ENCODE measurements at regions not wholly inside any gene's neighbourhood (a gene's known extent, or its start where the extent isn't known, plus 50 kb on each side); places are given as distances from the start of the nearest gene placed in this dataset.
A peak's percentile ranks its signal among the peaks of the same experiment; 100 is the strongest.

DNA sequence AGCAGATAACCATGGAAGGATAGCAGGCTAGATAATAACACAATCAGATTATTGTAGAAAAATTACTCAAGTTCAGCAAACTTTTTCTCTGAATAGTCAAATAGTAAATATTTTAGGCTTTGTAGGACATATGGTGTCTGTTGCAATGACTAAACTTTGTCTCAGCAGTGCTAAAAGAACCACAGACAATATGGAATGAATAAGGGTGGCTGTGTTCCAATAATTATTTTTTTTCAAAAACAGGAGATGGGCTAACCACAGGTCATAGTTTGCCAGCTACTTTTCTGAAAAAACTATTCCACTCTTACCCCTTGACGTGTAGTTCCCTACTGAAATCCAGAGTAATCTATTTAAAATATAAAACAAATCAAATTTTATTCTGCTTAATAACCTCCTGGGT, 153.9 kb upstream of the LRRC4C start:
- H3K9ac ChIP-seq (ENCODE audit: insufficient read length, low read depth), result no peak overlapping the region
- H3K4me3 ChIP-seq (ENCODE audit: insufficient read length, low read depth), result no peak overlapping the region
- peaks cover 34% of the 10 kb centered on the region for H3K9me3 ChIP-seq (ENCODE audit: insufficient read depth, low read length)
- H3K4me1 ChIP-seq (ENCODE audit: insufficient read depth, insufficient read length), result no peaks in the 10 kb centered on the region
- no peak for TF ChIP-seq SUZ12 (IDR thresholded peaks at IDR 0.05; ENCODE audit: extremely low read depth, insufficient read depth, insufficient read length)
- no peak for TF ChIP-seq ZNF274 (IDR thresholded peaks at IDR 0.05; ENCODE audit: low read depth, low read length)
- TF ChIP-seq YY1 (IDR thresholded peaks at IDR 0.05; ENCODE audit: insufficient read depth, insufficient read length), result no peak
- no peaks in the 10 kb centered on the region for H3K27me3 ChIP-seq (ENCODE audit: insufficient read depth, insufficient read length)
- no peaks in the 10 kb centered on the region for H3K36me3 ChIP-seq (ENCODE audit: insufficient read depth, insufficient read length, low read length)
- no peak for DNase-seq (ENCODE audit: low read depth, low spot score)

DNA sequence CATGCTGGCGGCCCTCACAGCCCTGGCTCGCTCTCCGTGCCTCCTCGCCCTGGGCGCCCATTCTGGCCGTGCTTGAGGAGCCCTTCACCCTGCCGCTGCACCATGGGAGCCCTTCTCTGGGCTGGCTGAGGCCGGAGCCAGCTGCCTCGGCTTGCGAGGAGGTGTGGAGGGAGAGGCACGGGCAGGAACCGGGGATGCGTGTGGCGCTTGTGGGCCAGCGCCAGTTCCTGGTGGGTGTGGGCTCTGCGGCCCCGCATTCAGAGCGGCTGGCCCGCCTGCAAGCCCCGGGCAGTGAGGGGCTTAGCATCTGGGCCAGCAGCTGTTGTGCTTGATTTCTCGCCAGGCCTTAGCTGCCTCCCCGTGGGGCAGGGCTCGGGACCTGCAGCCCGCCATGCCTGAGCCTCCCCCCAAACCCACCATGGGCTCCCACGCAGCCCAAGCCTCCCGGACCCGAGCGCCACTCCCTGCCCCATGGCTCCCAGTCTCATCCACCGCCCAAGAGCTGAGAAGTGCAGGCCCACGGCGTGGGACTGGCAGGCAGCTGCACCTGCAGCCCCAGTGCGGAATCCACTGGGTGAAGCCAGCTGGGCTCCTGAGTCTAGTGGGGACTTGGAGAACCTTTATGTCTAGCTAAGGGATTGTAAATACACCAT, 163.4 kb upstream of the LRRC4C start:
- DNase-seq (ENCODE audit: low read depth, low spot score), result no peak
- Histone ChIP-seq H3K4me3 (ENCODE audit: insufficient read length, low read depth) (no peak overlapping the region), H3K36me3 (ENCODE audit: insufficient read depth, insufficient read length, low read length) (no peaks in the 10 kb centered on the region), H3K4me1 (ENCODE audit: insufficient read depth, insufficient read length) (no peaks in the 10 kb centered on the region), H3K9ac (ENCODE audit: insufficient read length, low read depth) (no peak overlapping the region), H3K27me3 (ENCODE audit: insufficient read depth, insufficient read length) (no peaks in the 10 kb centered on the region), H3K9me3 (ENCODE audit: insufficient read depth, low read length) (peaks cover 6% of the 10 kb centered on the region; the same call in 1 of the 2 replicates)
- TF ChIP-seq YY1 (IDR thresholded peaks at IDR 0.05; ENCODE audit: insufficient read depth, insufficient read length) (no peak), SUZ12 (IDR thresholded peaks at IDR 0.05; ENCODE audit: extremely low read depth, insufficient read depth, insufficient read length) (no peak), ZNF274 (IDR thresholded peaks at IDR 0.05; ENCODE audit: low read depth, low read length) (no peak)

DNA sequence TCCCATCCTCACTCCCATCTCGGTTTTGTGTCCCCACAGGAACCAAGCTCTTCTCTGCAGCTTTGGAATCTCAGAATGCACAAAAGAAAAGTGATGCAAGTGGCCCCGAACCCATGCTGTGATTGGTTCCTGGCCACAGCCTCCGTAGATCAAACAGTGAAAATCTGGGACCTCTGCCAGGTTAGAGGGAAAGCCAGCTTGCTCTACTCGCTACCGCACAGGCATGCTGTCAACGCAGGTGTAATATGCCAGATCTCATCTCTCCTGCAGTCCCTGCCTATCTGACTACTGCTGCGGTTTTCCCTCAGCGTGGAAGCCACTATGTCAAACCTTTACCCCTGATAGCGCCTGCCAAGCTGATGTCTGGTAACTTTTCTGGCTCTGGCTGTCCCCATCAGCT, 200.5 kb upstream of the LRRC4C start:
- H3K4me1 ChIP-seq (ENCODE audit: insufficient read depth, insufficient read length), result no peaks in the 10 kb centered on the region
- H3K27me3 ChIP-seq (ENCODE audit: insufficient read depth, insufficient read length), result no peaks in the 10 kb centered on the region
- no peak overlapping the region for H3K4me3 ChIP-seq (ENCODE audit: insufficient read length, low read depth)
- TF ChIP-seq ZNF274 (IDR thresholded peaks at IDR 0.05; ENCODE audit: low read depth, low read length), result no peak
- TF ChIP-seq SUZ12 (IDR thresholded peaks at IDR 0.05; ENCODE audit: extremely low read depth, insufficient read depth, insufficient read length), result no peak
- TF ChIP-seq YY1 (IDR thresholded peaks at IDR 0.05; ENCODE audit: insufficient read depth, insufficient read length), result no peak
- H3K9me3 ChIP-seq (ENCODE audit: insufficient read depth, low read length), result no peaks in the 10 kb centered on the region
- H3K9ac ChIP-seq (ENCODE audit: insufficient read length, low read depth), result no peak overlapping the region
- no peaks in the 10 kb centered on the region for H3K36me3 ChIP-seq (ENCODE audit: insufficient read depth, insufficient read length, low read length)
- no peak for DNase-seq (ENCODE audit: low read depth, low spot score)

DNA sequence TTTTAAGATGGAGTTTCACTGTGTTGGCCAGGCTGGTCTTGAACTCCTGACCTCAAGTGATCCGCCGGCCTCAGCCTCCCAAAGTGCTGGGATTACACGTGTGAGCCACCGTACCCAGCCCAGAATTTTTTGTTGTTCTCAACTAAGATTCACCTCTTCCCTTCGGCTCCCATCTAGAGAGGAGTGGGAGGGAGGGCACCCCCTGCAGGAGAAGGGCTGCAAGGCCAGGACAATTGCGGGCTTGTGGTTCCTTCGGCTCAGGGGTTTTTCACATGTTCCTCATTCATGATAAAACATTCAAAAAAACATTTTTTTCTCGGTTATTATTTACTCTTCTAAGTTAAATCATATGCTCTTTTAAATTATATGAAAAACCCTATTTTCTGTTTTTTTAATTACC, 201.1 kb upstream of the LRRC4C start:
- no peak overlapping the region for H3K4me3 ChIP-seq (ENCODE audit: insufficient read length, low read depth)

DNA sequence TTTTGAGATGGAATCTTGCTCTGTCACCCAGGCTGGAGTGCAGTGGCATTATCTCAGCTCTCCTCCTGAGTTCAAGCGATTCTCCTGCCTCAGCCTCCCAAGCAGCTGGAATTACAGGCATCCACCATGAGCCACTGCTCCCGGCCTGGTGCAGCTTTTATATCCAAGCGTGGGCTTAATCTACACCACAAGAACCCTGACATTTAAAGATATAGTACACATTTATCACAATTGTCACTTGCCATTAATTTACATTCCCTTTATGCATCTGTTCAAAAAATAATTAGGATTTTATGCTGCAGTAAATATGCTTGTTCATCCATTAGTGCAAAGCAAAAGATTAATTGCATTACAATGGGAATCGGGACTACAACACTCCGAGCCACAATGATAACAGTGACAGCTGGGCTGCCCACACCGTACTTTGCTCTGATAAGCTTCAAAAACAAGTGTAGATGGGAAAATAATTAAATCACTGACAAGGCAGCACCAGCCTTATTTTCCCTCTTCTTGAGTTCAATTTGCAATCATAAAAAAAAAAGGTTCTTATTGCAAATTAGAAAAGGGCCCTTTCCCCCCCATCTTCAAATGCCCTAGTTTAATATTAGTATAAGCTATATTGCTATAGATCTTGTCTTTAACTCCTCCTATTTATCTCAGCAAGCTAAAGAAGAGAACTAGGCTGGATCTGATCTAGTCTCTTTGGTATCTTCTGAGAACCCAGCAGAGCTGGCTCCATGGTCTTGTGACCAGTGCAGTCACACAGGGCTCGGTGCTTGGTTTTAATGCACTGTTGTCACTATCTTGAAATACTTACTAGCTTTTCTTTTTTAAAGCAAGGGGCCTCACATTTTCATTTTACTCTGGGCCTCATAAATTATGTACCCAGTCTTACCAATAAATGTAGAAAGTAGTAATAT, 206.2 kb upstream of the LRRC4C start:
- no peaks in the 10 kb centered on the region for H3K27me3 ChIP-seq (ENCODE audit: insufficient read depth, insufficient read length)
- H3K9me3 ChIP-seq (ENCODE audit: insufficient read depth, low read length), result no peaks in the 10 kb centered on the region
- no peak for TF ChIP-seq SUZ12 (IDR thresholded peaks at IDR 0.05; ENCODE audit: extremely low read depth, insufficient read depth, insufficient read length)
- TF ChIP-seq ZNF274 (IDR thresholded peaks at IDR 0.05; ENCODE audit: low read depth, low read length), result no peak
- no peak for TF ChIP-seq YY1 (IDR thresholded peaks at IDR 0.05; ENCODE audit: insufficient read depth, insufficient read length)
- no peak overlapping the region for H3K4me3 ChIP-seq (ENCODE audit: insufficient read length, low read depth)
- H3K4me1 ChIP-seq (ENCODE audit: insufficient read depth, insufficient read length), result peaks cover 7% of the 10 kb centered on the region
- H3K9ac ChIP-seq (ENCODE audit: insufficient read length, low read depth), result no peak overlapping the region
- no peaks in the 10 kb centered on the region for H3K36me3 ChIP-seq (ENCODE audit: insufficient read depth, insufficient read length, low read length)
- no peak for DNase-seq (ENCODE audit: low read depth, low spot score)

More for the DNA sequence above, 201.1 kb upstream of the LRRC4C start:
- no peaks in the 10 kb centered on the region for H3K9me3 ChIP-seq (ENCODE audit: insufficient read depth, low read length)
- no peaks in the 10 kb centered on the region for H3K27me3 ChIP-seq (ENCODE audit: insufficient read depth, insufficient read length)
- no peaks in the 10 kb centered on the region for H3K4me1 ChIP-seq (ENCODE audit: insufficient read depth, insufficient read length)
- TF ChIP-seq ZNF274 (IDR thresholded peaks at IDR 0.05; ENCODE audit: low read depth, low read length), result no peak
- H3K36me3 ChIP-seq (ENCODE audit: insufficient read depth, insufficient read length, low read length), result no peaks in the 10 kb centered on the region
- H3K9ac ChIP-seq (ENCODE audit: insufficient read length, low read depth), result no peak overlapping the region
- DNase-seq (ENCODE audit: low read depth, low spot score), result peak; percentile 28

DNA sequence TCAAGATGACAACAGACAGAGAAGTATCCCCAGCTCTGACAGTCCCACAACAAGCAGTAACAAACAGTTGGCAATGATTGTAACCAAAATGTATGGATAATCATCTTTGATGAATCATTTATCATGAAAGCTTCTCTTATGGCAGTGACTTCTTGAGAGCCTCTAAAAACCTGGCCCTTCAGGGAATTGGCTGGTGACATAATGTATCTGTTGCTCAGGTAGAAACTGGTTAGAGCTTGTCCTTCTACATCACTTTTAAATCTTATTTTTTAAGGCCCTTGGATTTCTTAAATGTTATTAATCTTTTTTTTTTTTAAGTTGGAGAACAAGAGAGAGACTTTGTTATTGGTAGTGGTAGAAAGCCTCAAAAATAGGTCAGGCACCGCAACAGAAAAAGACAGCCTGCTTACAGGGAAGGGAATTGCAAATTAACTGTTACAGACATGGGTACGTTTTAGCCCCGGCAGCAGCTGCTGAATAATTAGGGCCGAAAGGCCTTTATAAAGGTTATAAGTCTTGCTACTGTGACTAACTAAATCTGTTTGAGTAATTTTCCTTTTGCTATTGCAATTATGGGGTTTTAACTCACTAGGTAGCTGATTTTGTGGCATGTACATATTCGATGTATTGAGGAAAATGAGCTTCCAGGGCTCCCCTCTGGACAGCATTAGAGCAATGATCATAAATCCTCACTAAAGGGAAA, 207.7 kb upstream of the LRRC4C start:
- TF ChIP-seq YY1 (IDR thresholded peaks at IDR 0.05; ENCODE audit: insufficient read depth, insufficient read length), result no peak
- no peak for TF ChIP-seq SUZ12 (IDR thresholded peaks at IDR 0.05; ENCODE audit: extremely low read depth, insufficient read depth, insufficient read length)
- no peak for TF ChIP-seq ZNF274 (IDR thresholded peaks at IDR 0.05; ENCODE audit: low read depth, low read length)
- no peaks in the 10 kb centered on the region for H3K9me3 ChIP-seq (ENCODE audit: insufficient read depth, low read length)

DNA sequence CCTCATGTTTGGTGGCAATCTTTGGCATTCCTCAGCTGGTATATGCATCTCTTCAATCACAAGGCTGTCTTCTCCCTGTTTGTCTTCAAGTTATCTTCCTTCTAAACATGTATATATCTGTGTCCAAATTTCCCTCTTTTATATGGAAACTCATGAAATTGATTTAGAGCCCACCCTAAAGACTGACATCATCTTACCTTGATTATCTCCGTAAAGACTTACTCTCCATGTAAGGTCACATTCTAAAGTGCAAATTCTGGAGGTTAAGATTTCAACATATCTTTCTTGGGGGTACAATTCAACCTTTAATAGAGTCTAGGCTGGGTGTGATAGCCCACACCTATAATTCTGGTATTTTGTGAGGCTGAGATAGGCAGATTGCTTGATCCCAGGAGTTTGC, 215.8 kb upstream of the LRRC4C start:
- no peak for TF ChIP-seq SUZ12 (IDR thresholded peaks at IDR 0.05; ENCODE audit: extremely low read depth, insufficient read depth, insufficient read length)
- no peak for TF ChIP-seq ZNF274 (IDR thresholded peaks at IDR 0.05; ENCODE audit: low read depth, low read length)
- no peak for TF ChIP-seq YY1 (IDR thresholded peaks at IDR 0.05; ENCODE audit: insufficient read depth, insufficient read length)
- Histone ChIP-seq H3K9ac (ENCODE audit: insufficient read length, low read depth) (no peak overlapping the region), H3K9me3 (ENCODE audit: insufficient read depth, low read length) (no peaks in the 10 kb centered on the region), H3K27me3 (ENCODE audit: insufficient read depth, insufficient read length) (no peaks in the 10 kb centered on the region), H3K36me3 (ENCODE audit: insufficient read depth, insufficient read length, low read length) (no peaks in the 10 kb centered on the region), H3K4me3 (ENCODE audit: insufficient read length, low read depth) (no peak overlapping the region), H3K4me1 (ENCODE audit: insufficient read depth, insufficient read length) (no peaks in the 10 kb centered on the region)
- DNase-seq (ENCODE audit: low read depth, low spot score), result no peak

More for the DNA sequence above, 207.7 kb upstream of the LRRC4C start:
- no peak overlapping the region for H3K4me3 ChIP-seq (ENCODE audit: insufficient read length, low read depth)
- no peak for DNase-seq (ENCODE audit: low read depth, low spot score)
- H3K4me1 ChIP-seq (ENCODE audit: insufficient read depth, insufficient read length), result peaks cover 7% of the 10 kb centered on the region
- no peaks in the 10 kb centered on the region for H3K36me3 ChIP-seq (ENCODE audit: insufficient read depth, insufficient read length, low read length)
- H3K9ac ChIP-seq (ENCODE audit: insufficient read length, low read depth), result no peak overlapping the region
- H3K27me3 ChIP-seq (ENCODE audit: insufficient read depth, insufficient read length), result no peaks in the 10 kb centered on the region

Measured in NT2/D1 (cell line).